ENCODE measurements at regions not wholly inside any gene's neighbourhood (a gene's known extent, or its start where the extent isn't known, plus 50 kb on each side); places are given as distances from the start of the nearest gene placed in this dataset.

- DNase-seq (ENCODE audit: extremely low spot score) = no peak
- Histone ChIP-seq H3K4me1 (peaks cover 0 to 9% (median 0%) of the 10 kb centered on the region in 4 donors), H3K4me3 (no peak overlapping the region), H3K36me3 (no peaks in the 10 kb centered on the region), H3K27me3 (no peaks in the 10 kb centered on the region), H3K9me3 (no peaks in the 10 kb centered on the region), H3K27ac (replicated peaks in 1 of 4) (no peak overlapping the region)
- WGBS = 95% methylated on average over 6 of the region's 6 CpGs
- TF ChIP-seq POLR2AphosphoS5 (IDR thresholded peaks at IDR 0.05) (no peak), POLR2A (IDR thresholded peaks at IDR 0.05; ENCODE audit: low read depth) (no peak), EP300 (IDR thresholded peaks at IDR 0.05) (no peak), CTCF (IDR thresholded peaks at IDR 0.05) (no peak)
- intact Hi-C loops (cut with DNase I) = no loop called here
Measured at GRCh38 chr3:56909349-56909748, 107.6 kb upstream of the ARHGEF3 start.

DNA sequence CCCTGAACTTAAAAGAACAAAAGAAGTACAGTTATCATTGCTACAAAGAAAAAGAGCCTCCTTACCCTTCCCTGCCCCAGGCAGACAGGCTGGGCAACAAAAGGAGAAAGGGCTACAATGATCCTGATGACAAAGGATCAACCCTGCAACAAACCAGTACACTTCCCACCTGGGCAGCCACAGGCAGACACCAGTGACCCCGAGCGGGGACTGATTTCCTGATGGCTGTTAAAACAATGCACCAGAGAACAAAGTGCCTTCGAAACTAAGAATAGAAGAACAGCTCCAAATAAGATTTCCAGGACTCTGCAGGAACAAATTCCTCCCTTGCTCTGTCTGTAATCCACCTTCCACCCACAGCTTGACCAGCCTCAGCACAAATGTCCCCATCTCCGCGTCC, 106.3 kb upstream of the ARHGEF3 start:
- H3K9me3 ChIP-seq = no peaks in the 10 kb centered on the region
- TF ChIP-seq CTCF (IDR thresholded peaks at IDR 0.05) = no peak
- TF ChIP-seq POLR2AphosphoS5 (IDR thresholded peaks at IDR 0.05) = no peak
- no peak for TF ChIP-seq EP300 (IDR thresholded peaks at IDR 0.05)
- no peak for TF ChIP-seq POLR2A (IDR thresholded peaks at IDR 0.05; ENCODE audit: low read depth)
- H3K36me3 ChIP-seq = no peaks in the 10 kb centered on the region
- H3K27me3 ChIP-seq = no peaks in the 10 kb centered on the region
- no peak overlapping the region for H3K27ac ChIP-seq (replicated peaks in 1 of 4)
- 98% methylated on average over 5 of the region's 5 CpGs for WGBS
- intact Hi-C loops (cut with DNase I) = no loop called here
- H3K4me1 ChIP-seq = peaks cover 0 to 9% (median 0%) of the 10 kb centered on the region in 4 donors
- no peak overlapping the region for H3K4me3 ChIP-seq
- DNase-seq (ENCODE audit: extremely low spot score) = no peak

DNA sequence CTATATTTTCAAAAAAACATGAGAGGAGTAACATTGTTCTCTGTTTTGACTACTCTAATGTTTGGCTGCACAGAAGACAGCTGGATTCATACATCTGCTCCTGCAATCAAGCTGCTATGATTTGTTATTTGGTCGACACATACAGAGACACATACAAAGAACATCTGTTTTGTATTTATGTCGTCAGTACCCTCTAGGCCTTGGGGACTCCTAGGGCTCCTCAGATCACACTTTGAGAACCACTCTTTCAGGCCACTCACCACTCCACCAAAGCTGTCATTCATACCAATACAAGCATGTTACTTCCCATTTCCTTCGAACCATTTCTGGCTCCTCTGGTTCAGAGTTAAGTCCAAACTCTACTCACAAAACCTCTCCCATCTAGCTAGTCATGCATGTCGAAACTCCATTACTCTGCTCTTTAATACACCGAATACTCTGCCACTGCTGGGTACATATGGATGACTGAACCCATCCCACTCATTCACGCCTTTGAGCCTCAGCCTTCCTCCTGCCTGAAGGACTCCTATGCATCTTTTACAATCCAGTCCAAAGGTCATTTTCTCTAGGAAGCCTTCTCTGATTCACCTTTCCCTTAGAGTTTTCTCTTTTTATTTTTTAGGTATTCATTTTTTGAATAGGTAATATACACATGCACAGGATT, 102.9 kb upstream of the ARHGEF3 start:
- intact Hi-C loops (cut with DNase I) = no loop called here
- Histone ChIP-seq H3K4me1 (no peaks in the 10 kb centered on the region), H3K36me3 (no peaks in the 10 kb centered on the region), H3K27ac (replicated peaks in 1 of 4) (no peak overlapping the region), H3K9me3 (no peaks in the 10 kb centered on the region), H3K4me3 (no peak overlapping the region), H3K27me3 (no peaks in the 10 kb centered on the region)
- 76% methylated on average over 6 of the region's 6 CpGs for WGBS
- no peak for TF ChIP-seq POLR2A (IDR thresholded peaks at IDR 0.05; ENCODE audit: low read depth)
- TF ChIP-seq CTCF (IDR thresholded peaks at IDR 0.05) = no peak
- TF ChIP-seq EP300 (IDR thresholded peaks at IDR 0.05) = no peak
- no peak for TF ChIP-seq POLR2AphosphoS5 (IDR thresholded peaks at IDR 0.05)
- no peak for DNase-seq (ENCODE audit: extremely low spot score)

- H3K4me3 ChIP-seq = no peak overlapping the region
- no peaks in the 10 kb centered on the region for H3K4me1 ChIP-seq
- no peak for TF ChIP-seq EP300 (IDR thresholded peaks at IDR 0.05)
- no peak for TF ChIP-seq POLR2AphosphoS5 (IDR thresholded peaks at IDR 0.05)
- no peak for TF ChIP-seq POLR2A (IDR thresholded peaks at IDR 0.05; ENCODE audit: low read depth)
- TF ChIP-seq CTCF (IDR thresholded peaks at IDR 0.05) = no peak
- intact Hi-C loops (cut with DNase I) = no loop called here
- 95% methylated on average over 1 of the region's 1 CpG for WGBS
- H3K9me3 ChIP-seq = no peaks in the 10 kb centered on the region
- H3K27me3 ChIP-seq = no peaks in the 10 kb centered on the region
- no peak overlapping the region for H3K27ac ChIP-seq (replicated peaks in 1 of 4)
- H3K36me3 ChIP-seq = no peaks in the 10 kb centered on the region
- DNase-seq (ENCODE audit: extremely low spot score) = no peak
Measured at GRCh38 chr3:56903231-56903782, 101.6 kb upstream of the ARHGEF3 start.
